ENCODE measurements at regions not wholly inside any gene's neighbourhood (a gene's known extent, or its start where the extent isn't known, plus 50 kb on each side); places are given as distances from the start of the nearest gene placed in this dataset.
A peak's percentile ranks its signal among the peaks of the same experiment; 100 is the strongest.
"Not testable (repeated sequence)": the region's sequence is repeated elsewhere in the genome, so short reads cannot be mapped to it uniquely, and the experiment has no call there.

GRCh38 chr2:2664989-2665833, 334.1 kb upstream of the MYT1L start:
- peak; percentile 89 for DNase-seq (ENCODE audit: low read depth)

GRCh38 chr2:2663401-2664036, 332.4 kb upstream of the MYT1L start:
- peak; percentile 57 for DNase-seq (ENCODE audit: low read depth)

- no peak for DNase-seq (ENCODE audit: low read depth)
Measured at GRCh38 chr2:2662847-2663356, 331.8 kb upstream of the MYT1L start.

DNA sequence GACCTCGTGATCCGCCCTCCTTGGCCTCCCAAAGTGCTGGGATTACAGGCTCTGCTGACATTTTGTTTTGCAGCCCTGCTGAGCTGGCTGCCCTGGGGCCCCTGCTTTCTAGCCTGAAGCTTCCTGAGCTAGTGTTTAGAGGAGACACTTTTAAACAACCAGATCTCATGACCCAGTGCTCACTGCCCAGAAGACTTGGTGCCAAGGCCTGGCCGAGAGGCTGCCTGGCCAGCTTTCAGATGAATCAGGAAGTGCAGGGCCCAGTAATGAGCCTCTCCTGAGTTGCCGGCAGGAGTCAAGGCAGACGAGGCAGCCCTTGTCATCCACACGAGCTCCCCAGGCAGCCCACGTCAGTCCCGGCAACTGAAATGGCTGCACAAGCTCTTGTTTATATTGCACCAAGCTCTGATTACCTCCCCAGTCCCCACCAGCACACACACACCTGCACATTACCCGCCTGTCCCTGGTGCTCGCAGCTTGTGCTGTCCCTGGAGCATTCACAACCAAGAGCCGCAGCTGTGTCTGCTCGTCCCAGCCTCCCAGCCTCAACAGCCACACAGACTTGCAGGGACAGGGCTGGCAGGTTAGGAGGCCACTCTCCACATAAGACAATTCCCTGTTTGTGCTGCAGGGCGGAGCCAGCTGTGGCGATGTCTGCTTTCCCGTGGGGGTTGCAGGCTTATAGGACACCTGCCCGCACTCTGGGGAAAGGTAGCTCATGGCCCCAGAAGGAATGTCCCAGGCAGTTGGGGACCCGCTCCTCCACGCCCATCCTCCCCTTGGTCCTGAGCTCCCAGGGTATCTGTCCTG, 331.2 kb upstream of the MYT1L start:
- peak; percentile 53 for DNase-seq (ENCODE audit: low read depth)

- peak; percentile 51 for DNase-seq (ENCODE audit: low read depth)
Measured at GRCh38 chr2:2660789-2661355, 329.8 kb upstream of the MYT1L start.

GRCh38 chr2:2657121-2657962, 326.3 kb upstream of the MYT1L start:
- DNase-seq (ENCODE audit: low read depth), result no peak

DNA sequence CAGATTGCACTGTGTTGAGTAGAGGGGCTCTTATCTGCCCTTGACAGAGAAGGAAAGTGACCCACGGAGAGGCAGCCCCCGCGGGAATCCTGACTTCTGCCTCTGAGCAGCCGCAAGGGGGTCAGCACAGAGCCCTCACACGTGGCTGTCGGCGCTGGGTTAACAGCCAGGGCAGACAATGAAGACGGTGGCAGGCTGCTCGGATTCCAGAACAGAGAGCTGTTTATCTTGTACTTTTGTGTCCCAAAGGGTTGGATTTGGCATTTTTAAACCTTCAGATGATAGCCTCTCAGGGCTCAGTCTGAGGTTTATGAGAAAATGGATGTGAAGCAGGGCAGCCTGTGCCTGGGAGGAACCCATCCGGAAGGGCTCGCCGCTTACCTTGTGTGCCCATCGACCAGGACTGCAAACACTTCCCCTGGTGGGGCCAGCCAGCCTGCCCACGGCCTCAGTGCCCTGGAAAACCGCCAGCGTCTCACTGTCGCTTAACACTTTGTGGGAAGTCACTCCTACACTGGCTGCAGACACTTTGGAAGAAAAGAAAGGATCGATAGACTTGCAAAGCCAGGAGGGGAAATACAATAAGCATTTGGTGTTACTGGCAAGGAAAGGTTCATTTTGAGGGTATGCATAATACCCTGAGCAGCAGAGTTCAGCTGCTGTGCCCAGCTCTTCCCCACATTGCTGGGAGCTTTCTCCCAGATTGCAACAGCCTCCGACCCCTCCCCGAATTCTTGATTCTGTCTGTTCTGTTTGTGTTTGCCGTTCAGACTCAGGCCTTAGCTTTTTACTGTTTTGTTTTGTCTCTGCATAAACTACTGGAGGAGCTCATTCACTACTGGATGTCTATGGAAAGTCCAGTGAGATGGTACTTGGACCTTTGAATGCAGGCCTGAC, 325.3 kb upstream of the MYT1L start:
- DNase-seq (ENCODE audit: low read depth), result no peak

GRCh38 chr2:2655453-2656114, 324.5 kb upstream of the MYT1L start:
- no peak for DNase-seq (ENCODE audit: low read depth)

DNA sequence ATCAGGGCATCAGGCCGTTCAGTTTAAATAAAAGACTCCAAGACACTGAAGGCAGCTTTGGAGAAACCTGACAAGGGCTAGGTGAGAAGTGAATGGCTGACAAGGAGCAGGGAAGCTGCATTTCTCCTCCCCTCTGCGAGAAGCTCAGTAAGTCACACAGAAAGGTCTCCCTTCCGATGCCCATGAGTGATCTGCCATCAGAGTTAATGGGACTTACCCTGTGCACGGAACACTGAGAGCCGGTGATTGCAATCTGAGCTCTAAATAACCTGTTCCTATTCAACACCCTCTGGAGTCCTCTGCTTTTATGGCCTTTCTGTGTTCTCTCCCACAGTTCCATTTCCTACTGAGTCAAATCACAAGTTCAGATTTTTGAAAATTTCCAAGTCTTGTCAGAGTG, 322.2 kb upstream of the MYT1L start:
- DNase-seq (ENCODE audit: low read depth), result no peak

- DNase-seq (ENCODE audit: low read depth), result no peak
Measured at GRCh38 chr2:2650608-2651375, 319.7 kb upstream of the MYT1L start.

GRCh38 chr2:2649109-2650072, 318.3 kb upstream of the MYT1L start:
- DNase-seq (ENCODE audit: low read depth), result no peak

- DNase-seq (ENCODE audit: low read depth), result no peak
Measured at GRCh38 chr2:2648094-2648493, 317.0 kb upstream of the MYT1L start.

- DNase-seq (ENCODE audit: low read depth), result peak; percentile 49
Measured at GRCh38 chr2:2647141-2647541, 316.1 kb upstream of the MYT1L start.

DNA sequence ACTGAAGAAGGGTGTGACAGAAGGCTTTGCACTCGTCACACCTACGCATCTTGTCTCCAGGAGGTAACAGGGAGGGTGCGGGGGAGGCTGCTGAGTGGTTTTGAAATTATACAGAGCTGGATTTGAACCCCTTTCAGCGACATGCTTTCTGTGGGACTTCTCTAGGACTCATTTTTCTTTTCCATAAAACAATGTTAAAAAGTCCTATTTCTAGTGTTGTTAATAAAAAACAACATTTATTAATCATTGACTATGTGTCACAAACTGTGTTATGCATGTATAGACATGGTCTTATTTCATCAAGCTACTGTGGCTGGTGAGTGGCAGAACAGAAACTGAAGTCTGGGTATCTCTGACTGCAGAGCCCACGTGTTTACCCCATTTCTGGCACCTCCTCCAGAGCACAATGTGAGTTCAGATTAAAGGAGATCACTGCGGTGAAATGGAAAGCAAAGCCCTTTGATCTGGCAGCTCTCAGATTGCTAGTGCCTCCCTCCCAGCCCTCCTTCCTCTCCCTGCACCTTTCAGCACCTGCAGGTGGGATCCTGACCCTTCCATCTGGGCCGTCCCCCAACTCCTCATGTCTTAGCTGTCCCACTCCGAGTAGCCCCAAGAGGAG, 315.5 kb upstream of the MYT1L start:
- no peak for DNase-seq (ENCODE audit: low read depth)

GRCh38 chr2:2645162-2645855, 314.2 kb upstream of the MYT1L start:
- no peak for DNase-seq (ENCODE audit: low read depth)

- not testable (repeated sequence) for DNase-seq (ENCODE audit: low read depth)
Measured at GRCh38 chr2:2644751-2645150, 313.7 kb upstream of the MYT1L start.
